KMS-11 (cell line): ENCODE measurements at regions not wholly inside any gene's neighbourhood (a gene's known extent, or its start where the extent isn't known, plus 50 kb on each side); places are given as distances from the start of the nearest gene placed in this dataset.

Source experiments
- H2AFZ ChIP-seq: fragments of 200-600 bp; sonication (generic); 2 replicates; pipeline ENCODE4 v1.6.1; 2016; ENCODE audit warnings: antibody characterized with exemption, mixed run types, low read depth
- H3K27ac ChIP-seq: fragments of 200-600 bp; sonication (generic); 2 replicates; pipeline ENCODE4 v1.6.1; 2016; ENCODE audit warnings: mild to moderate bottlenecking, mixed run types
- H3K27me3 ChIP-seq: fragments of 200-600 bp; sonication (generic); 2 replicates; pipeline ENCODE4 v1.6.1; 2017; ENCODE audit warnings: mild to moderate bottlenecking, low read depth, mixed run types, moderate library complexity; ENCODE audit not compliant: insufficient read depth
- H3K36me3 ChIP-seq: fragments of 200-600 bp; sonication (generic); 2 replicates; pipeline ENCODE4 v1.6.1; 2017; ENCODE audit warnings: mild to moderate bottlenecking, mixed run types; ENCODE audit not compliant: insufficient read depth
- H3K4me1 ChIP-seq: fragments of 200-600 bp; sonication (generic); 2 replicates; pipeline ENCODE4 v1.6.1; 2016; ENCODE audit warnings: mild to moderate bottlenecking, low read depth, mixed run types; ENCODE audit not compliant: poor library complexity, severe bottlenecking
- H3K4me2 ChIP-seq: fragments of 200-600 bp; sonication (generic); 2 replicates; pipeline ENCODE4 v1.7.0; 2016; ENCODE audit warnings: mild to moderate bottlenecking, mixed run types
- H3K4me3 ChIP-seq: fragments of 200-600 bp; sonication (generic); IDR thresholded peaks from 2 replicates; pipeline ENCODE4 v1.6.1; 2017; ENCODE audit warnings: low read depth, low read length, mixed read lengths; ENCODE audit not compliant: insufficient read depth
- H3K79me2 ChIP-seq: fragments of 200-600 bp; sonication (generic); 2 replicates; pipeline ENCODE4 v1.6.1; 2016; ENCODE audit warnings: low read depth, mixed run types; ENCODE audit not compliant: insufficient read depth
- H3K9ac ChIP-seq: fragments of 200-600 bp; sonication (generic); 2 replicates; pipeline ENCODE4 v1.6.1; 2016; ENCODE audit warnings: mild to moderate bottlenecking, mixed run types
- H4K20me1 ChIP-seq: fragments of 200-600 bp; sonication (generic); 2 replicates; pipeline ENCODE4 v1.6.1; 2016; ENCODE audit warnings: mild to moderate bottlenecking, mixed run types; ENCODE audit not compliant: insufficient read depth
- CTCF ChIP-seq: fragments of 200-600 bp; sonication (generic); conservative IDR thresholded peaks from 2 replicates; pipeline ENCODE4 v1.6.1; 2017; ENCODE audit warnings: low read depth, mild to moderate bottlenecking, antibody characterized with exemption, low read length, moderate library complexity, mixed read lengths

GRCh38 chrX:22424122-22424915, 151.6 kb downstream of the CBLL2 start:
- Histone ChIP-seq H3K27ac (no peak overlapping the region), H3K4me2 (no peak overlapping the region), H3K36me3 (no peaks in the 10 kb centered on the region), H4K20me1 (no peaks in the 10 kb centered on the region), H3K4me3 (no peak overlapping the region), H3K4me1 (no peaks in the 10 kb centered on the region), H3K79me2 (no peaks in the 10 kb centered on the region), H3K27me3 (no peaks in the 10 kb centered on the region), H2AFZ (no peak overlapping the region), H3K9ac (no peak overlapping the region)
- TF ChIP-seq CTCF: no peak

GRCh38 chrX:22424919-22425318, 152.2 kb downstream of the CBLL2 start:
- no peaks in the 10 kb centered on the region for H3K79me2 ChIP-seq
- no peak for TF ChIP-seq CTCF
- no peak overlapping the region for H3K27ac ChIP-seq
- H3K4me3 ChIP-seq: no peak overlapping the region
- H4K20me1 ChIP-seq: no peaks in the 10 kb centered on the region
- no peaks in the 10 kb centered on the region for H3K36me3 ChIP-seq
- no peak overlapping the region for H3K4me2 ChIP-seq
- no peaks in the 10 kb centered on the region for H3K27me3 ChIP-seq
- no peak overlapping the region for H2AFZ ChIP-seq
- no peaks in the 10 kb centered on the region for H3K4me1 ChIP-seq
- no peak overlapping the region for H3K9ac ChIP-seq

GRCh38 chrX:22429704-22430103, 157.0 kb downstream of the CBLL2 start:
- TF ChIP-seq CTCF: no peak
- Histone ChIP-seq H3K9ac (no peak overlapping the region), H3K36me3 (no peaks in the 10 kb centered on the region), H3K4me3 (no peak overlapping the region), H3K4me1 (no peaks in the 10 kb centered on the region), H3K27me3 (no peaks in the 10 kb centered on the region), H3K27ac (no peak overlapping the region), H3K79me2 (no peaks in the 10 kb centered on the region), H4K20me1 (no peaks in the 10 kb centered on the region), H2AFZ (no peak overlapping the region), H3K4me2 (no peak overlapping the region)

GRCh38 chrX:22430701-22431100, 158.0 kb downstream of the CBLL2 start:
- Histone ChIP-seq H3K27ac (no peak overlapping the region), H3K36me3 (no peaks in the 10 kb centered on the region), H3K9ac (no peak overlapping the region), H3K79me2 (no peaks in the 10 kb centered on the region), H3K4me3 (no peak overlapping the region), H2AFZ (no peak overlapping the region), H3K4me1 (no peaks in the 10 kb centered on the region), H4K20me1 (no peaks in the 10 kb centered on the region), H3K4me2 (no peak overlapping the region), H3K27me3 (no peaks in the 10 kb centered on the region)
- TF ChIP-seq CTCF: no peak
